ENCODE measurements at regions not wholly inside any gene's neighbourhood (a gene's known extent, or its start where the extent isn't known, plus 50 kb on each side); places are given as distances from the start of the nearest gene placed in this dataset.

- TF ChIP-seq CTCF (conservative IDR thresholded peaks at IDR 0.05; ENCODE audit: low read length) (no peak), EZH2phosphoT487 (IDR thresholded peaks at IDR 0.05; ENCODE audit: borderline replicate concordance, low read depth, low read length) (no peak)
These were observed 429.9 kb downstream of the NELL2 start for GRCh38 chr12:44446181-44446580.

All from OCI-LY7 (cell line).